Endothelial cell of umbilical vein (primary cell): ENCODE measurements at regions not wholly inside any gene's neighbourhood (a gene's known extent, or its start where the extent isn't known, plus 50 kb on each side); places are given as distances from the start of the nearest gene placed in this dataset.

ENCODE experiments used
- BruUV-seq: library from RNA; stranded (reverse); fragments of 400-500 nt; replicated peaks from 2 replicates; lab custom pipeline; 2021; lab: Mats Ljungman, UMichigan
- CTCF ChIA-PET: fragments of 300-600, 350-600 bp; sonication (Branson Sonifier 250); formaldehyde crosslinking; loops from one replicate; lab custom pipeline; 2021; ENCODE audit warnings: antibody characterized with exemption, inconsistent platforms; lab: Charles Lee
- POLR2A ChIA-PET: fragments of 300-600, 350-600 bp; sonication (Branson Sonifier 250); formaldehyde crosslinking; loops from one replicate; lab custom pipeline; 2021; ENCODE audit warnings: antibody characterized with exemption, inconsistent platforms; lab: Charles Lee
- DNase-seq: peaks from one replicate; pipeline ENCODE4 v3.0.0-alpha.2; 2011; ENCODE audit warnings: low read depth, low spot score
- FAIRE-seq: peaks from 2 replicates; lab custom pipeline; 2011; peaks lifted over from hg19 to GRCh38; lab: Jason Lieb, UNC
- H2AFZ ChIP-seq: 2 replicates; pipeline ENCODE4 v1.6.0; 2012; ENCODE audit warnings: low read depth, low read length, control low read depth, inconsistent platforms
- H3K27ac ChIP-seq: 2 replicates; pipeline ENCODE4 v1.5.1; 2011; ENCODE audit warnings: low read depth, mild to moderate bottlenecking, control low read depth, low read length, moderate library complexity; ENCODE audit not compliant: insufficient read depth
- H3K27me3 ChIP-seq, 2 experiments: 2 replicates each; pipeline versions ENCODE4 v1.6.0 to v1.6.1; 2011; ENCODE audit warnings: low read length in 2 of 2, mixed read lengths in 1 of 2; ENCODE audit not compliant: control insufficient read depth in 2 of 2, insufficient read depth in 2 of 2
- H3K36me3 ChIP-seq, 2 experiments: 2 replicates in 1 of 2; 3 replicates in 1 of 2; pipeline ENCODE4 v1.5.1; 2011; ENCODE audit warnings: low read length in 2 of 2, mild to moderate bottlenecking in 1 of 2, moderate library complexity in 1 of 2; ENCODE audit not compliant: control insufficient read depth in 2 of 2, insufficient read depth in 2 of 2; ENCODE audit errors: extremely low read depth in 1 of 2
- H3K4me1 ChIP-seq: 3 replicates; pipeline ENCODE4 v1.5.1; 2011; ENCODE audit warnings: mild to moderate bottlenecking, low read length; ENCODE audit not compliant: control insufficient read depth, insufficient read depth; ENCODE audit errors: extremely low read depth
- H3K4me2 ChIP-seq: 2 replicates; pipeline ENCODE4 v1.6.1; 2011; ENCODE audit warnings: low read length, control low read depth, mixed read lengths; ENCODE audit not compliant: insufficient read depth
- H3K4me3 ChIP-seq, 3 experiments: fragments of 200-600 bp in 1 of 3; sonication (generic), shearing (Covaris generic) in 1 of 3; replicated peaks in 1 of 3; 2 replicates each; pipeline ENCODE4 v1.5.1; 2011 to 2016; ENCODE audit warnings: control low read depth in 3 of 3, low read length in 3 of 3, mild to moderate bottlenecking in 2 of 3, inconsistent platforms in 1 of 3, low read depth in 1 of 3, moderate library complexity in 1 of 3; ENCODE audit not compliant: insufficient read depth in 1 of 3
- H3K79me2 ChIP-seq: 2 replicates; pipeline ENCODE4 v1.6.0; 2012; ENCODE audit warnings: low read length, inconsistent platforms; ENCODE audit not compliant: control insufficient read depth, insufficient read depth
- H3K9ac ChIP-seq: replicated peaks from 2 replicates; pipeline ENCODE3; 2011; ENCODE audit warnings: low read length, control low read depth; ENCODE audit not compliant: insufficient read depth; ENCODE audit errors: extremely low read depth
- H3K9me1 ChIP-seq: replicated peaks from 3 replicates; pipeline ENCODE4 v1.6.0; 2011; ENCODE audit warnings: mild to moderate bottlenecking, low read length; ENCODE audit not compliant: control insufficient read depth, insufficient read depth; ENCODE audit errors: extremely low read depth
- H3K9me3 ChIP-seq: replicated peaks from 2 replicates; pipeline ENCODE4 v1.5.1; 2012; ENCODE audit warnings: low read length, inconsistent platforms; ENCODE audit not compliant: control insufficient read depth, insufficient read depth
- H4K20me1 ChIP-seq: replicated peaks from 2 replicates; pipeline ENCODE3; 2011; ENCODE audit warnings: mild to moderate bottlenecking, low read length; ENCODE audit not compliant: control insufficient read depth, insufficient read depth; ENCODE audit errors: extremely low read depth
- EZH2 ChIP-seq: IDR thresholded peaks from 2 replicates; pipeline ENCODE4 v1.6.1; 2012; ENCODE audit warnings: borderline replicate concordance, low read depth, mild to moderate bottlenecking, moderate library complexity, low read length, inconsistent platforms; ENCODE audit not compliant: severe bottlenecking
- FOS ChIP-seq: IDR thresholded peaks from 2 replicates; pipeline ENCODE4 v1.6.1; 2011; ENCODE audit warnings: mild to moderate bottlenecking, low read length, moderate library complexity, borderline replicate concordance; ENCODE audit not compliant: insufficient read depth
- GATA2 ChIP-seq: IDR thresholded peaks from 2 replicates; pipeline ENCODE4 v1.7.0; 2011; ENCODE audit warnings: low read depth, mild to moderate bottlenecking, moderate library complexity, mixed read lengths, low read length; ENCODE audit not compliant: insufficient read length, insufficient read depth
- JUN ChIP-seq: IDR thresholded peaks from 2 replicates; pipeline ENCODE4 v1.6.1; 2011; ENCODE audit warnings: borderline replicate concordance, low read depth; ENCODE audit not compliant: insufficient read length, insufficient read depth
- MYC ChIP-seq: IDR thresholded peaks from one replicate; pipeline ENCODE4 v1.6.1; 2011; ENCODE audit warnings: mild to moderate bottlenecking, low read depth, low read length
- POLR2A ChIP-seq: IDR thresholded peaks from 2 replicates; pipeline ENCODE4 v1.6.1; 2012; ENCODE audit warnings: low read depth, mild to moderate bottlenecking, control low read depth, low read length
- POLR2AphosphoS5 ChIP-seq: IDR thresholded peaks from 2 replicates; pipeline ENCODE4 v1.6.1; 2012; ENCODE audit warnings: low read depth, mild to moderate bottlenecking, control low read depth, low read length, moderate library complexity; ENCODE audit not compliant: insufficient read depth
- dilution Hi-C: fragments of 300-500 bp; cut with MboI; formaldehyde crosslinking; loops from one replicate; pipeline ENCODE4 v1.15.0; 2019; ENCODE audit warnings: low sequenced_read_pairs; ENCODE audit not compliant: extremely low pct_ligation_motif_present
- intact Hi-C: fragments of 100-400 bp; cut with micrococcal nuclease; formaldehyde crosslinking; loops from one replicate; pipeline ENCODE4 v1.10.0; 2022
- TF ChIP-seq, protein P1 (sequence below), 2 donors: IDR thresholded peaks; 1 replicate in 1 of 2; 2 replicates in 1 of 2; pipeline ENCODE4 v1.5.1; 2011; ENCODE audit warnings: low read length in 2 of 2, mild to moderate bottlenecking in 2 of 2, moderate library complexity in 2 of 2, control low read depth in 1 of 2, inconsistent platforms in 1 of 2, low read depth in 1 of 2; ENCODE audit not compliant: insufficient read depth in 1 of 2; ENCODE audit errors: extremely low read depth in 1 of 2
- TF ChIP-seq, protein P2 (sequence below): IDR thresholded peaks from 2 replicates; pipeline ENCODE4 v1.6.1; 2011; ENCODE audit not compliant: insufficient read depth, insufficient read length

DNA sequence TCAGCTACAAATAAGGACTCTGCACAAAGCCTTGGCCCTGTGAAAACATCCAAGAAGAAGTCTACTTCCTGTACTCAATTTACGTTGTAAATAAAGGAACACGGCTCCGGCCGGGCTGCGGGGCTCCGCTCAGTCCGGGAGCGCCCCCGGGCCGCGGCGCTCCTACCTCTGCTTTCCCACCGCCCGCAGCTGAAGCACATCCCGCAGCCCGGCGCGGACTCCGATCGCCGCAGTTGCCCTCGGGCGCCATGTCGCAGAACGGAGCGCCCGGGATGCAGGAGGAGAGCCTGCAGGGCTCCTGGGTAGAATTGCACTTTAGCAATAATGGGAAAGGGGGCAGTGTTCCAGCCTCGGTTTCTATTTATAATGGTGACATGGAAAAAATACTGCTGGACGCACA is 502.3 kb upstream of the FOXG1 start:
- intact Hi-C loops: no loop called here
- H3K36me3 ChIP-seq: no peaks in the 10 kb centered on the region
- no peak overlapping the region for H3K27ac ChIP-seq
- no peak overlapping the region for H3K4me3 ChIP-seq
- CTCF ChIA-PET: no interaction called here
- dilution Hi-C loops: no loop called here
- no peak overlapping the region for H3K9ac ChIP-seq
- no peak for FAIRE-seq
- BruUV-seq: no TSS peak
- TF ChIP-seq POLR2A: no peak
- TF ChIP-seq JUN: no peak
- no peak for TF ChIP-seq POLR2AphosphoS5
- TF ChIP-seq FOS: no peak
- TF ChIP-seq, protein P1, sequence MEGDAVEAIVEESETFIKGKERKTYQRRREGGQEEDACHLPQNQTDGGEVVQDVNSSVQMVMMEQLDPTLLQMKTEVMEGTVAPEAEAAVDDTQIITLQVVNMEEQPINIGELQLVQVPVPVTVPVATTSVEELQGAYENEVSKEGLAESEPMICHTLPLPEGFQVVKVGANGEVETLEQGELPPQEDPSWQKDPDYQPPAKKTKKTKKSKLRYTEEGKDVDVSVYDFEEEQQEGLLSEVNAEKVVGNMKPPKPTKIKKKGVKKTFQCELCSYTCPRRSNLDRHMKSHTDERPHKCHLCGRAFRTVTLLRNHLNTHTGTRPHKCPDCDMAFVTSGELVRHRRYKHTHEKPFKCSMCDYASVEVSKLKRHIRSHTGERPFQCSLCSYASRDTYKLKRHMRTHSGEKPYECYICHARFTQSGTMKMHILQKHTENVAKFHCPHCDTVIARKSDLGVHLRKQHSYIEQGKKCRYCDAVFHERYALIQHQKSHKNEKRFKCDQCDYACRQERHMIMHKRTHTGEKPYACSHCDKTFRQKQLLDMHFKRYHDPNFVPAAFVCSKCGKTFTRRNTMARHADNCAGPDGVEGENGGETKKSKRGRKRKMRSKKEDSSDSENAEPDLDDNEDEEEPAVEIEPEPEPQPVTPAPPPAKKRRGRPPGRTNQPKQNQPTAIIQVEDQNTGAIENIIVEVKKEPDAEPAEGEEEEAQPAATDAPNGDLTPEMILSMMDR (IDR thresholded peaks at IDR 0.05; ENCODE audit: extremely low read depth in 1 of 2, insufficient read depth in 1 of 2, low read depth in 1 of 2, low read length in 2 of 2): no peak
- TF ChIP-seq EZH2: no peak
- TF ChIP-seq MYC: no peak
- TF ChIP-seq, protein P2, sequence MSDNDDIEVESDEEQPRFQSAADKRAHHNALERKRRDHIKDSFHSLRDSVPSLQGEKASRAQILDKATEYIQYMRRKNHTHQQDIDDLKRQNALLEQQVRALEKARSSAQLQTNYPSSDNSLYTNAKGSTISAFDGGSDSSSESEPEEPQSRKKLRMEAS: no peak
- no peak for TF ChIP-seq GATA2
- H3K27me3 ChIP-seq: no peaks in the 10 kb centered on the region
- no peak overlapping the region for H3K4me2 ChIP-seq
- H3K79me2 ChIP-seq: no peaks in the 10 kb centered on the region
- no peaks in the 10 kb centered on the region for H3K9me1 ChIP-seq
- no peaks in the 10 kb centered on the region for H4K20me1 ChIP-seq
- H3K9me3 ChIP-seq: no peaks in the 10 kb centered on the region
- no peak overlapping the region for H2AFZ ChIP-seq
- H3K4me1 ChIP-seq: no peaks in the 10 kb centered on the region
- POLR2A ChIA-PET: no interaction called here
- DNase-seq: no peak
